Lower lobe of right lung (tissue), 2 donors: ENCODE measurements at regions not wholly inside any gene's neighbourhood (a gene's known extent, or its start where the extent isn't known, plus 50 kb on each side); places are given as distances from the start of the nearest gene placed in this dataset.

Experiments
- ATAC-seq, 2 donors: fragments of 200-7000 bp; cut with Tn5 transposase; one replicate each; pipeline ENCODE4 v1.9.1; 2020 to 2022; ENCODE audit warnings: mild to moderate bottlenecking in 2 of 2, moderate library complexity in 2 of 2
- DNase-seq: peaks from one replicate; pipeline ENCODE4 v3.0.0-alpha.2; 2020
- H3K27ac ChIP-seq: fragments of 200-600 bp; one replicate; pipeline ENCODE4 v1.8.0; 2022
- H3K27me3 ChIP-seq: fragments of 200-600 bp; one replicate; pipeline ENCODE4 v1.8.0; 2022; ENCODE audit warnings: low read depth
- H3K36me3 ChIP-seq: fragments of 200-600 bp; one replicate; pipeline ENCODE4 v1.8.0; 2022; ENCODE audit warnings: mild to moderate bottlenecking
- H3K4me1 ChIP-seq: fragments of 200-600 bp; one replicate; pipeline ENCODE4 v1.8.0; 2022
- H3K4me3 ChIP-seq: fragments of 200-600 bp; one replicate; pipeline ENCODE4 v1.8.0; 2022; ENCODE audit warnings: mild to moderate bottlenecking
- H3K9me3 ChIP-seq: fragments of 200-600 bp; one replicate; pipeline ENCODE4 v1.8.0; 2022
- intact Hi-C: fragments of 100-400 bp; cut with DNase I; formaldehyde crosslinking; loops from one replicate; pipeline ENCODE4 v1.11.0; 2022
- TF ChIP-seq, protein P1 (sequence below): fragments of 200-600 bp; IDR thresholded peaks from one replicate; pipeline ENCODE4 v1.8.0; 2022; ENCODE audit warnings: antibody characterized with exemption, mild to moderate bottlenecking
- donor health status: DM: no; HTN: yes; CAD: no; lungs with severe emphysema.

DNA sequence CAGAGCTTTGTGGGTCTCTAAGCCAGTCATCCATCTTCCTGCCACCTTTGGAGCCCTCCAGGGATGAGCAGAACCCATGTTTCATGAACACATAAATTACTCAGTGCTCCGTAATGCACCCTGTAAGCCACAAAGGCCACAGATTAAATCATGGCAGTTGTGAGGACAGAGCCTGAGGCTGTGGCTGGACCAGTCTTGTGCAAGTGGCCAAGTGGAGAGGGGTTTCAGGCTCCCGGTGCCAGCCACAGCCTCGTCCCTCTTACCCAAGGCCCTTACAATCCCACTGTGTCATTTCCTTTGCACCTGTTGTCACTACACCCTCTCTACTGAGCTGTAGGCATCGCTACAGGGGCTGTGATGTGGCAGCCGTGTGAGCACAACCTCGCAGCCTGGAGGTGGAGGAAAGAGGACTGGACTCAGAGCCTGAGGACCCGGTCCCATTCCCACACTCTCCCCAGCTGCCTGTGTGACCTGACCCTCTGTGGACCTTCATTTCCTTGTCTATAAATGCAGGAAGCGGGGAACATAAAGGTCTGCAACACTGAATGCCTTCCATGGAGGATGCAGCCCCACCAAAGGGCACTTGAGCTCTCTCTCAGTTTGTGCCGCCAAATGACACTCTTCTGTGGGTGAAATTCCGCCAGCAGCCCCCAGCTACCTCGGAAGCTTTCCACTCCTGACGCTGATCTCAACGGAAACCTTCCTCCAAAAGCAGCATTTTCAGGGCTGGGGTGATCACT lies 792.0 kb downstream of the UQCRFS1 start:
- Histone ChIP-seq H3K27ac (no peak overlapping the region), H3K36me3 (no peaks in the 10 kb centered on the region), H3K4me1 (no peaks in the 10 kb centered on the region), H3K4me3 (no peak overlapping the region), H3K9me3 (no peaks in the 10 kb centered on the region), H3K27me3 (no peaks in the 10 kb centered on the region)
- ATAC-seq (no peak), DNase-seq (no peak)
- TF ChIP-seq, protein P1, sequence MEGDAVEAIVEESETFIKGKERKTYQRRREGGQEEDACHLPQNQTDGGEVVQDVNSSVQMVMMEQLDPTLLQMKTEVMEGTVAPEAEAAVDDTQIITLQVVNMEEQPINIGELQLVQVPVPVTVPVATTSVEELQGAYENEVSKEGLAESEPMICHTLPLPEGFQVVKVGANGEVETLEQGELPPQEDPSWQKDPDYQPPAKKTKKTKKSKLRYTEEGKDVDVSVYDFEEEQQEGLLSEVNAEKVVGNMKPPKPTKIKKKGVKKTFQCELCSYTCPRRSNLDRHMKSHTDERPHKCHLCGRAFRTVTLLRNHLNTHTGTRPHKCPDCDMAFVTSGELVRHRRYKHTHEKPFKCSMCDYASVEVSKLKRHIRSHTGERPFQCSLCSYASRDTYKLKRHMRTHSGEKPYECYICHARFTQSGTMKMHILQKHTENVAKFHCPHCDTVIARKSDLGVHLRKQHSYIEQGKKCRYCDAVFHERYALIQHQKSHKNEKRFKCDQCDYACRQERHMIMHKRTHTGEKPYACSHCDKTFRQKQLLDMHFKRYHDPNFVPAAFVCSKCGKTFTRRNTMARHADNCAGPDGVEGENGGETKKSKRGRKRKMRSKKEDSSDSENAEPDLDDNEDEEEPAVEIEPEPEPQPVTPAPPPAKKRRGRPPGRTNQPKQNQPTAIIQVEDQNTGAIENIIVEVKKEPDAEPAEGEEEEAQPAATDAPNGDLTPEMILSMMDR, result no peak
- intact Hi-C loops, result no loop called here

DNA sequence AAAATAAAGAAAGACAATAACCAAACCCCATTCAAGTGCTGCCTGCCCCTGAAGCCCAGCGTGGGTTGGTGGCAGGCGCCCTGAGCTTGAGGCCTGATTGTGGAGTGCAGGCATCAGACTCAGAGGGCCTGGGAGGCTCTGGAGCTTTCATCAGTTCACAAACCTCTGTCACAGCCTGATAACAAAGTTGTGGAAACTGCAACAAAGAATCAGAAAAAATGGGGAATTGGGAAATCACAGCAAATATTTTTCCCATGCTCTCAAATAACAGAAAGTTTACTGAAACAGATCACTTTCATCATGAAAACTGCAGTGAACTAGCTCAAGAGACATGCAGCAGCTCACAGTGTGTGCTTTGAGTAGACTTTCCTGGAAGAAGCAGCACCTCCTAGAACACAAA lies 793.6 kb downstream of the UQCRFS1 start:
- H3K27me3 ChIP-seq, result no peaks in the 10 kb centered on the region
- no peak overlapping the region for H3K27ac ChIP-seq
- no peak overlapping the region for H3K4me3 ChIP-seq
- DNase-seq, result no peak
- no peaks in the 10 kb centered on the region for H3K9me3 ChIP-seq
- no peak for ATAC-seq
- TF ChIP-seq, protein P1, result no peak
- intact Hi-C loops, result no loop called here
- no peaks in the 10 kb centered on the region for H3K4me1 ChIP-seq
- H3K36me3 ChIP-seq, result no peaks in the 10 kb centered on the region

DNA sequence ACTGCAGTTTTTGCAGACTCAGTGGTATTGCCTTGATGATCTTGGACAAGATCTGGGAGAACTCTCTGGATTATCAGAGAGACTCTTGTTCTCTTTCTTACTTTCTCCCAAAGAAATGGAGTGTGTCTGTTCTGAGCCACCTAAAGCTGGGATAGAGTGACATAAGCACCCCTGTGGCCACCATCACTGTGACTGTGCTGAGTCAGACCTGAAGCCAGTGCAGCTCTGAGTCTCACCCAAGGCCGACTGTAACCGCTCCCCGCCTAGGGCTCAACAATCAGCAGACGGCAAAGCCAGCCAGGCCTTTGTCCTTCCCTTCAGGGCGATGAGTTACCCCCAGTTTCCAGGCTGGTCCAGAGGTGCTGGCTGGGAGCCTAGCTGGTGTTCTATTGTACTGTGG lies 795.6 kb downstream of the UQCRFS1 start:
- no peaks in the 10 kb centered on the region for H3K9me3 ChIP-seq
- H3K4me1 ChIP-seq, result no peaks in the 10 kb centered on the region
- no peak overlapping the region for H3K4me3 ChIP-seq
- H3K27me3 ChIP-seq, result no peaks in the 10 kb centered on the region
- TF ChIP-seq, protein P1, result no peak
- H3K36me3 ChIP-seq, result no peaks in the 10 kb centered on the region
- no peak overlapping the region for H3K27ac ChIP-seq
- ATAC-seq (no peak), DNase-seq (no peak)
- intact Hi-C loops, result no loop called here

DNA sequence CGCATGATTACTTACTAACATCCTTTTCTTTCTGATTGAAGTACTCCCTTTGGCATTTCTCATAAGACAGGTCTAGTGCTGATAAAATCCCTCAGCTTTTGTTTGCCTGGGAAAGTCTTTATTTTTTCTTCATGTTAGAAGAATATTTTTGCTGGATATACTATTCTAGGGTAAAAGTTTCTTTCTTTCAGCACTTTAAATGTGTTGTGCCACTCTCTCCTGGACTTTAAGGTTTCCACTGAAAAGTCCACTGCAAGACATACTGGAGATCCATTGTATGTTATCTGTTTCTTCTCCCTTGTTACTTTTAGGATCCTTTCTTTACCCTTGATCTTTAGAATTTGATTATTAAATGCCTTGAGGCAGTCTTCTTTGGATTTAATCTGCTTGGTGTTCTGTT lies 796.7 kb downstream of the UQCRFS1 start:
- intact Hi-C loops, result no loop called here
- no peak for DNase-seq
- Histone ChIP-seq H3K4me3 (no peak overlapping the region), H3K36me3 (no peaks in the 10 kb centered on the region), H3K27me3 (no peaks in the 10 kb centered on the region), H3K9me3 (no peaks in the 10 kb centered on the region), H3K4me1 (no peaks in the 10 kb centered on the region), H3K27ac (no peak overlapping the region)
- no peak for ATAC-seq
- TF ChIP-seq, protein P1, result no peak

DNA sequence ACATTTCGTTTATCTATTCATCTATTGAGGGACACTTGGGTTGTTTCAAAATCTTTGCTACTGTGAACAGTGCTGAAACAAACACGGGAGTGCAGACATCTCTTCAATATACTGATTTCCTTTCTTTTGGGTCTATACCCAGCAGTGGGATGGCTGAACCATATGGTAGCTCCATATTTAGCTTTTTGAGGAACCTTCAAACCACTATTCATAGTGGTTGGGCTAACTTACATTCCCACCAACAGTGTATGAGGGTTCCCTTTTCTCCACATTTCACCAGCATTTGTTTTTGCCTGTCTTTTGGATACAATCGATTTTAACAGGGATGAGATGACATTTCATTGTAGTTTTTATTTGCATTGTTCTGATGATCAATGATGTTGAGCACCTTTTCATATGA lies 798.2 kb downstream of the UQCRFS1 start:
- intact Hi-C loops, result no loop called here
- no peak for ATAC-seq

More for the DNA sequence above, 798.2 kb downstream of the UQCRFS1 start:
- TF ChIP-seq, protein P1, result no peak
- Histone ChIP-seq H3K4me1 (no peaks in the 10 kb centered on the region), H3K36me3 (no peaks in the 10 kb centered on the region), H3K27me3 (no peaks in the 10 kb centered on the region), H3K27ac (no peak overlapping the region), H3K4me3 (no peak overlapping the region), H3K9me3 (no peaks in the 10 kb centered on the region)
- no peak for DNase-seq
